NB4 (cell line): ENCODE measurements at regions not wholly inside any gene's neighbourhood (a gene's known extent, or its start where the extent isn't known, plus 50 kb on each side); places are given as distances from the start of the nearest gene placed in this dataset.
"Not testable (repeated sequence)": the region's sequence is repeated elsewhere in the genome, so short reads cannot be mapped to it uniquely, and the experiment has no call there.

ENCODE experiments used
- CTCF ChIP-seq: IDR thresholded peaks from one replicate; pipeline ENCODE4 v1.5.1; 2012; ENCODE audit warnings: low read depth, low read length
- POLR2A ChIP-seq: IDR thresholded peaks from 2 replicates; pipeline ENCODE4 v1.6.1; 2011; ENCODE audit warnings: mild to moderate bottlenecking; ENCODE audit not compliant: insufficient read length; ENCODE audit errors: extremely low read depth

- TF ChIP-seq CTCF, POLR2A: not testable (repeated sequence)
Measured at GRCh38 chr17:34039759-34040555, 215.1 kb upstream of the CCL2 start.
